ENCODE measurements at regions not wholly inside any gene's neighbourhood (a gene's known extent, or its start where the extent isn't known, plus 50 kb on each side); places are given as distances from the start of the nearest gene placed in this dataset.

DNA sequence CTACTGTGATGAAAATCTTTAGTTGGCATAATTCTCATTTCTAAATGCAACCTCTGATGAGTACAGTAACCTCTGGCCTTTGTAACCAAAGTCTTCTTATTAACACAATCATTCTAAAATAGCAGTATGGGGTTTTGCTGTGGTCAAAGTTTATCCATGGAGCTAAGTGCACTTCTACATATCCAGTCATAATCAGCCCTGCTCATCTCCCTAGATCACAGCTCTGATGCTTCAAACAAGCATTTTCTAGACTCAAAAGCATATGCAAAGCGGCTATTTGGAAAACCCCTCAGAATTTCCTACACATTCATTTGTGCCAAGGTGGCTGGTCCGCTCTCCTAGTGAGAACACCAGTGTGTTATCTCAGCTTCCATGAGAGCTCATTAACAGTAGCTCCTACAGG, 418.6 kb downstream of the MRPL39 start:
- no peak overlapping the region for H2BK15ac ChIP-seq (ENCODE audit: low read length)
- H2AFZ ChIP-seq (ENCODE audit: low read length): no peak overlapping the region
- WGBS, 2 experiments (ENCODE audit: extremely low coverage in 1 of 2, insufficient coverage in 1 of 2, insufficient read length in 1 of 2, insufficient replicate concordance in 2 of 2, low coverage in 1 of 2, low lambda C conversion rate in 2 of 2, missing lambda C conversion rate in 1 of 2): 96% methylated on average over 2 of the region's 2 CpGs; no CpG with 5 or more reads in 1 of the 2 experiments
- H3K9ac ChIP-seq (replicated peaks in 1 of 4; ENCODE audit: extremely low read depth in 1 of 4, low read depth in 3 of 4, low read length in 3 of 4): no peak overlapping the region
- DNase-seq (ENCODE audit: low read depth in 1 of 2, low spot score in 2 of 2) (no peak), FAIRE-seq (no peak)
- no peaks in the 10 kb centered on the region for H3K4me1 ChIP-seq (replicated peaks in 1 of 4; ENCODE audit: control insufficient read depth in 3 of 4, insufficient read depth in 4 of 4, low read length in 3 of 4)
- H3K18ac ChIP-seq (ENCODE audit: extremely low read depth, low read length): no peak overlapping the region
- H3K4ac ChIP-seq (replicated peaks; ENCODE audit: insufficient read length, low read depth, low read length): no peak overlapping the region
- ChIA-PET CTCF (ENCODE audit: partially characterized antibody) (no interaction called here), POLR2A (ENCODE audit: partially characterized antibody) (no interaction called here)
- no peak overlapping the region for H2BK120ac ChIP-seq (replicated peaks; ENCODE audit: low read depth, low read length)
- no peak overlapping the region for H3K56ac ChIP-seq (replicated peaks; ENCODE audit: insufficient read length, low read depth, low read length)
- no peak overlapping the region for H2AK5ac ChIP-seq (ENCODE audit: low read depth, low read length)
- no peak overlapping the region for H4K8ac ChIP-seq (ENCODE audit: extremely low read depth, insufficient read depth, low read length)
- no peak overlapping the region for H2BK12ac ChIP-seq (ENCODE audit: low read depth, low read length)
- H3K4me3 ChIP-seq (ENCODE audit: extremely low read depth in 1 of 4, insufficient read depth in 2 of 4, low read depth in 3 of 4, low read length in 4 of 4): no peak overlapping the region
- no peak overlapping the region for H4K91ac ChIP-seq (replicated peaks; ENCODE audit: insufficient read length, low read length)
- H3K27me3 ChIP-seq (replicated peaks in 1 of 4; ENCODE audit: control insufficient read depth in 3 of 4, extremely low read depth in 1 of 4, insufficient read depth in 3 of 4, low read length in 3 of 4): no peaks in the 10 kb centered on the region
- no peaks in the 10 kb centered on the region for H4K20me1 ChIP-seq (replicated peaks in 1 of 2; ENCODE audit: control insufficient read depth in 1 of 2, insufficient read depth in 2 of 2, low read length in 2 of 2)
- no peaks in the 10 kb centered on the region for H3K9me3 ChIP-seq (ENCODE audit: insufficient read depth in 2 of 2, low read depth in 1 of 2, low read length in 1 of 2)
- H3K36me3 ChIP-seq (ENCODE audit: control insufficient read depth in 2 of 4, insufficient read depth in 4 of 4, low read length in 3 of 4): no peaks in the 10 kb centered on the region
- H3K79me1 ChIP-seq (ENCODE audit: low read depth, low read length): no peaks in the 10 kb centered on the region
- H3K23me2 ChIP-seq (ENCODE audit: low read depth, low read length): no peaks in the 10 kb centered on the region
- H3K4me2 ChIP-seq (ENCODE audit: insufficient read depth in 1 of 2, low read depth in 2 of 2, low read length in 2 of 2): no peak overlapping the region
- no peak overlapping the region for H3K27ac ChIP-seq (ENCODE audit: low read depth, low read length)
- no peak overlapping the region for H3K23ac ChIP-seq (ENCODE audit: insufficient read length)
- H2BK20ac ChIP-seq (ENCODE audit: low read length): no peak overlapping the region
- no peak overlapping the region for H3K14ac ChIP-seq (ENCODE audit: insufficient read length)
- no peak overlapping the region for H2BK5ac ChIP-seq (ENCODE audit: low read depth, low read length)
- H3K79me2 ChIP-seq (ENCODE audit: control insufficient read depth in 1 of 2, insufficient read depth in 2 of 2, low read length in 2 of 2): no peaks in the 10 kb centered on the region
- H4K5ac ChIP-seq (ENCODE audit: insufficient read length, low read depth, low read length): no peak overlapping the region
- no peak for TF ChIP-seq CHD2 (IDR thresholded peaks at IDR 0.05; ENCODE audit: low read length)
- no peak for TF ChIP-seq BRCA1 (IDR thresholded peaks at IDR 0.05; ENCODE audit: low read depth, low read length)
- TF ChIP-seq SAP30 (IDR thresholded peaks at IDR 0.05; ENCODE audit: insufficient read depth, insufficient replicate concordance, low read length): no peak
- TF ChIP-seq, protein P1, sequence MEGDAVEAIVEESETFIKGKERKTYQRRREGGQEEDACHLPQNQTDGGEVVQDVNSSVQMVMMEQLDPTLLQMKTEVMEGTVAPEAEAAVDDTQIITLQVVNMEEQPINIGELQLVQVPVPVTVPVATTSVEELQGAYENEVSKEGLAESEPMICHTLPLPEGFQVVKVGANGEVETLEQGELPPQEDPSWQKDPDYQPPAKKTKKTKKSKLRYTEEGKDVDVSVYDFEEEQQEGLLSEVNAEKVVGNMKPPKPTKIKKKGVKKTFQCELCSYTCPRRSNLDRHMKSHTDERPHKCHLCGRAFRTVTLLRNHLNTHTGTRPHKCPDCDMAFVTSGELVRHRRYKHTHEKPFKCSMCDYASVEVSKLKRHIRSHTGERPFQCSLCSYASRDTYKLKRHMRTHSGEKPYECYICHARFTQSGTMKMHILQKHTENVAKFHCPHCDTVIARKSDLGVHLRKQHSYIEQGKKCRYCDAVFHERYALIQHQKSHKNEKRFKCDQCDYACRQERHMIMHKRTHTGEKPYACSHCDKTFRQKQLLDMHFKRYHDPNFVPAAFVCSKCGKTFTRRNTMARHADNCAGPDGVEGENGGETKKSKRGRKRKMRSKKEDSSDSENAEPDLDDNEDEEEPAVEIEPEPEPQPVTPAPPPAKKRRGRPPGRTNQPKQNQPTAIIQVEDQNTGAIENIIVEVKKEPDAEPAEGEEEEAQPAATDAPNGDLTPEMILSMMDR (IDR thresholded peaks at IDR 0.05; ENCODE audit: control extremely low read depth in 1 of 3, insufficient read depth in 1 of 3, low read depth in 1 of 3, low read length in 3 of 3): no peak
- TF ChIP-seq TEAD4 (IDR thresholded peaks at IDR 0.05; ENCODE audit: low read depth, low read length): no peak
- no peak for TF ChIP-seq KDM1A (IDR thresholded peaks at IDR 0.05; ENCODE audit: borderline replicate concordance, low read length)
- no peak for TF ChIP-seq RXRA (IDR thresholded peaks at IDR 0.05; ENCODE audit: insufficient read depth, low read depth, low read length)
- no peak for TF ChIP-seq CREB1 (IDR thresholded peaks at IDR 0.05)
- no peak for TF ChIP-seq CEBPB (IDR thresholded peaks at IDR 0.05; ENCODE audit: low read depth, low read length)
- no peak for TF ChIP-seq ZNF274 (IDR thresholded peaks at IDR 0.05; ENCODE audit: borderline replicate concordance, extremely low read depth, low read length)
- TF ChIP-seq SIX5 (IDR thresholded peaks at IDR 0.05; ENCODE audit: low read depth, low read length): no peak
- no peak for TF ChIP-seq POU5F1 (IDR thresholded peaks at IDR 0.05; ENCODE audit: low read depth, low read length)
- no peak for TF ChIP-seq SP4 (IDR thresholded peaks at IDR 0.05; ENCODE audit: low read length)
- no peak for TF ChIP-seq BCL11A (IDR thresholded peaks at IDR 0.05; ENCODE audit: low read depth in 2 of 2, low read length in 2 of 2)
